Esophagus squamous epithelium (tissue), 5 donors: ENCODE measurements at regions not wholly inside any gene's neighbourhood (a gene's known extent, or its start where the extent isn't known, plus 50 kb on each side); places are given as distances from the start of the nearest gene placed in this dataset.

Experiments used
- DNase-seq: peaks from one replicate; lab custom pipeline; 2025; lab: John Stamatoyannopoulos, UW
- H3K27ac ChIP-seq, 4 donors: fragments of 200-600 bp; sonication (generic); one replicate each; pipeline ENCODE4 v1.5.1; 2016 to 2019; ENCODE audit warnings: mild to moderate bottlenecking in 1 of 4
- H3K27me3 ChIP-seq, 4 donors: fragments of 200-600 bp; sonication (generic); 1 replicate in 3 of 4; 2 replicates in 1 of 4; pipeline versions ENCODE4 v1.5.1 to v1.6.0; 2017 to 2021; ENCODE audit warnings: antibody characterized with exemption in 1 of 4
- H3K36me3 ChIP-seq, 3 donors: fragments of 200-600 bp; sonication (generic); one replicate each; pipeline ENCODE4 v1.5.1; 2016 to 2019
- H3K4me1 ChIP-seq, 3 donors: fragments of 200-600 bp; sonication (generic); one replicate each; pipeline ENCODE4 v1.5.1; 2017 to 2019
- H3K4me3 ChIP-seq, 4 donors: fragments of 200-600 bp; sonication (generic); 1 replicate in 3 of 4; 2 replicates in 1 of 4; pipeline ENCODE4 v1.5.1; 2016 to 2019; ENCODE audit warnings: mild to moderate bottlenecking in 2 of 4, moderate library complexity in 1 of 4
- H3K9me3 ChIP-seq, 3 donors: fragments of 200-600 bp; sonication (generic); one replicate each; pipeline ENCODE4 v1.5.1; 2016 to 2019
- CTCF ChIP-seq, 6 experiments: fragments of 450-650 bp in 4 of 6; fragments of 200-600 bp in 2 of 6; sonication (generic) in 2 of 6; IDR thresholded peaks; one replicate each; pipeline ENCODE4 v1.5.1; 2016 to 2019; ENCODE audit warnings: antibody characterized with exemption in 6 of 6, mild to moderate bottlenecking in 4 of 6, moderate library complexity in 4 of 6
- POLR2A ChIP-seq, 4 donors: fragments of 450-650 bp; IDR thresholded peaks; one replicate each; pipeline ENCODE4 v1.6.1; 2017; ENCODE audit warnings: antibody characterized with exemption in 4 of 4, mild to moderate bottlenecking in 4 of 4, moderate library complexity in 3 of 4
- WGBS, 2 donors: methylation state at CpG; one replicate each; pipeline ENCODE4 v1.1.5; 2018; 5-methylcytosine and 5-hydroxymethylcytosine counted together
- intact Hi-C: fragments of 100-400 bp; cut with DNase I; formaldehyde crosslinking; loops from one replicate; pipeline ENCODE4 v1.15.0; 2022
- donor health status: DM: yes; HTN: yes; CAD: no.

GRCh38 chr9:95382433-95382832, 64.9 kb upstream of the FANCC start:
- no peak overlapping the region for H3K27ac ChIP-seq
- intact Hi-C loops = no loop called here
- DNase-seq = no peak
- H3K27me3 ChIP-seq = peaks cover 0 to 14% (median 0%) of the 10 kb centered on the region in 4 donors
- H3K9me3 ChIP-seq = no peaks in the 10 kb centered on the region
- 84 to 92% methylated on average over 10 of the region's 10 CpGs for WGBS, 2 donors
- no peaks in the 10 kb centered on the region for H3K4me1 ChIP-seq
- TF ChIP-seq CTCF (IDR thresholded peaks at IDR 0.05) = no peak
- TF ChIP-seq POLR2A (IDR thresholded peaks at IDR 0.05) = no peak
- no peak overlapping the region for H3K4me3 ChIP-seq
- no peaks in the 10 kb centered on the region for H3K36me3 ChIP-seq

DNA sequence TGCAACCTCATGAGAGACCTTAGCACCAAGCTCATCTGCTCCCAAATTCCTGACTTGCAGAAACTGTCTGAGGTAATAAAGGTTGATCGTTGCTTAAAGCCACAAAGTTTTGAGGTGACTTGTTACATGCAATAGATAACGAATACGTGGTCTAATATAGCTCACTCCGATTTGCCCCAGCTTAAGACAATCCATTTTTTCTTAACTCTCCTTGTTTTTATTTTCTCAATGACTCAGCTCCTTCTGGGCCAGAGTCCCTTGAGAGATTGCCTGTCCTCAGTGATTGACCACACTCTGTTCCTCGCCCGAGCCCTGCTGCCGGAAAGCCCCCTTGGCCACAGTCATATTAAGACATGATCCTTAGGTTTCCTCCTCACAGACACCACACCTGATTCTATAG, 63.7 kb upstream of the FANCC start:
- no peak overlapping the region for H3K4me3 ChIP-seq
- no peaks in the 10 kb centered on the region for H3K36me3 ChIP-seq
- intact Hi-C loops = no loop called here
- TF ChIP-seq POLR2A (IDR thresholded peaks at IDR 0.05) (no peak), CTCF (IDR thresholded peaks at IDR 0.05) (no peak)
- 55 to 70% methylated on average over 7 of the region's 7 CpGs for WGBS, 2 donors
- H3K27ac ChIP-seq = no peak overlapping the region
- no peaks in the 10 kb centered on the region for H3K4me1 ChIP-seq
- DNase-seq = no peak
- H3K9me3 ChIP-seq = no peaks in the 10 kb centered on the region
- peaks cover 0 to 14% (median 0%) of the 10 kb centered on the region in 4 donors for H3K27me3 ChIP-seq

- no peak for DNase-seq
- intact Hi-C loops = no loop called here
- Histone ChIP-seq H3K27ac (no peak overlapping the region), H3K4me1 (no peaks in the 10 kb centered on the region), H3K9me3 (no peaks in the 10 kb centered on the region), H3K36me3 (no peaks in the 10 kb centered on the region), H3K27me3 (peaks cover 0 to 6% (median 0%) of the 10 kb centered on the region in 4 donors), H3K4me3 (no peak overlapping the region)
- WGBS, 2 donors = 59 to 62% methylated on average over 5 of the region's 5 CpGs
- TF ChIP-seq POLR2A (IDR thresholded peaks at IDR 0.05) (no peak), CTCF (IDR thresholded peaks at IDR 0.05) (no peak)
Observed at GRCh38 chr9:95379630-95380029, 62.1 kb upstream of the FANCC start.

GRCh38 chr9:95373782-95374487, 56.4 kb upstream of the FANCC start:
- DNase-seq = no peak
- intact Hi-C loops = no loop called here
- Histone ChIP-seq H3K27ac (no peak overlapping the region), H3K36me3 (no peaks in the 10 kb centered on the region), H3K4me1 (peaks cover 0 to 4% (median 0%) of the 10 kb centered on the region in 3 donors), H3K9me3 (no peaks in the 10 kb centered on the region), H3K27me3 (peaks cover 0 to 4% (median 0%) of the 10 kb centered on the region in 4 donors), H3K4me3 (no peak overlapping the region)
- WGBS, 2 donors = 76 to 79% methylated on average over 9 of the region's 9 CpGs
- TF ChIP-seq CTCF (IDR thresholded peaks at IDR 0.05) (no peak), POLR2A (IDR thresholded peaks at IDR 0.05) (no peak)

GRCh38 chr9:95373069-95373681, 55.7 kb upstream of the FANCC start:
- intact Hi-C loops = no loop called here
- peaks cover 0 to 4% (median 0%) of the 10 kb centered on the region in 4 donors for H3K27me3 ChIP-seq
- no peak for DNase-seq
- TF ChIP-seq CTCF (IDR thresholded peaks at IDR 0.05) = no peak
- no peak for TF ChIP-seq POLR2A (IDR thresholded peaks at IDR 0.05)
- no peaks in the 10 kb centered on the region for H3K36me3 ChIP-seq
- no peaks in the 10 kb centered on the region for H3K9me3 ChIP-seq
- WGBS, 2 donors = 53 to 60% methylated on average over 5 to 6 of the region's 6 CpGs
- H3K27ac ChIP-seq = no peak overlapping the region
- H3K4me3 ChIP-seq = no peak overlapping the region
- peaks cover 0 to 4% (median 0%) of the 10 kb centered on the region in 3 donors for H3K4me1 ChIP-seq
